OCI-LY3 (cell line): ENCODE measurements at regions not wholly inside any gene's neighbourhood (a gene's known extent, or its start where the extent isn't known, plus 50 kb on each side); places are given as distances from the start of the nearest gene placed in this dataset.
A peak's percentile ranks its signal among the peaks of the same experiment; 100 is the strongest.
"Not testable (repeated sequence)": the region's sequence is repeated elsewhere in the genome, so short reads cannot be mapped to it uniquely, and the experiment has no call there.

Source experiments
- H2AFZ ChIP-seq: fragments of 200-600, 300-600 bp; shearing (Covaris generic); 2 replicates; pipeline ENCODE4 v1.6.0; 2014; ENCODE audit warnings: antibody characterized with exemption, low read depth, low read length
- H3K27ac ChIP-seq: fragments of 200-600, 300-600 bp; sonication (generic); 2 replicates; pipeline ENCODE4 v1.5.1; 2014; ENCODE audit warnings: mild to moderate bottlenecking, low read length, moderate library complexity, mixed read lengths
- H3K27me3 ChIP-seq: fragments of 200-600, 300-600 bp; sonication (generic); 2 replicates; pipeline ENCODE4 v1.6.1; 2014; ENCODE audit warnings: low read depth, low read length, mixed read lengths
- H3K36me3 ChIP-seq: fragments of 200-600, 300-600 bp; sonication (generic); replicated peaks from 2 replicates; pipeline ENCODE3; 2014; ENCODE audit warnings: low read depth, low read length, mixed read lengths
- H3K4me1 ChIP-seq: fragments of 300-600, 200-600 bp; sonication (generic); 2 replicates; pipeline ENCODE4 v1.6.1; 2014; ENCODE audit warnings: low read length, mixed read lengths
- H3K4me2 ChIP-seq: fragments of 200-600, 300-600 bp; sonication (generic); 2 replicates; pipeline ENCODE4 v1.6.1; 2014; ENCODE audit warnings: low read length, mixed read lengths
- H3K4me3 ChIP-seq: fragments of 300-600, 200-600 bp; sonication (generic); 2 replicates; pipeline ENCODE4 v1.5.1; 2014; ENCODE audit warnings: antibody characterized with exemption, mild to moderate bottlenecking, low read length, moderate library complexity
- H3K79me2 ChIP-seq: fragments of 300-600, 200-600 bp; shearing (Covaris generic); 2 replicates; pipeline ENCODE4 v1.6.1; 2014; ENCODE audit warnings: mild to moderate bottlenecking, low read length, mixed read lengths
- H3K9ac ChIP-seq: fragments of 300-600, 200-600 bp; shearing (Covaris generic); 2 replicates; pipeline ENCODE4 v1.6.0; 2014; ENCODE audit warnings: mild to moderate bottlenecking, low read length, moderate library complexity
- H3K9me3 ChIP-seq: fragments of 200-600, 300-600 bp; shearing (Covaris generic); 2 replicates; pipeline ENCODE4 v1.6.1; 2014; ENCODE audit warnings: low read length, mixed read lengths; ENCODE audit not compliant: insufficient read depth
- H4K20me1 ChIP-seq: fragments of 200-600, 300-600 bp; sonication (generic); 2 replicates; pipeline ENCODE4 v1.6.1; 2016; ENCODE audit warnings: low read length, mixed read lengths; ENCODE audit not compliant: insufficient read depth
- EZH2phosphoT487 ChIP-seq: fragments of 200-600 bp; shearing (Covaris generic); IDR thresholded peaks from 2 replicates; pipeline ENCODE4 v1.6.1; 2018; ENCODE audit warnings: antibody characterized with exemption, mixed run types, low read depth
- TF ChIP-seq, protein P1 (sequence below): fragments of 200-600, 300-600 bp; sonication (generic); IDR thresholded peaks from 2 replicates; pipeline ENCODE4 v1.5.1; 2014; ENCODE audit warnings: antibody characterized with exemption, low read length, low read depth

DNA sequence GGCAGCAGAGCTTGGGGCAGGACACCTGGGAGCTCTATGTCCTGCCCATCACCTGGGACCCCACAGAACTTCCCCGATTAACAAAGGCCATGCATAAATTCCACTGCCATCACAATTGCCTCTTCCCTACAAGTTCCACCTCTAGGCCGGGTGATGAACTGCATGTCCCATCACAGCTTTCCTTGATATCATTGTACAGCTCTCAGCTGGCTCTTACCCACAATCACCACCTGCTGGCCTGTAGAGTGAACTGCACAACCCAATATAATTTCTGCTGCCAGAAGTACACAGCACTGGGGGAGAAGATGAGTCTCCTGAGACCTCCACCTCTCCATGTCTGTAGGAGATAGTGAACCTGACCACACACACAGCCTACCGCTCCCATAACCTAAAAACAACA, 285.0 kb upstream of the AADAT start:
- Histone ChIP-seq H3K27ac (no peak overlapping the region), H3K4me3 (no peak overlapping the region), H4K20me1 (no peaks in the 10 kb centered on the region), H3K27me3 (no peaks in the 10 kb centered on the region), H3K36me3 (peaks cover 5% of the 10 kb centered on the region), H3K4me2 (no peak overlapping the region), H3K4me1 (no peaks in the 10 kb centered on the region), H2AFZ (no peak overlapping the region), H3K79me2 (no peaks in the 10 kb centered on the region), H3K9me3 (no peaks in the 10 kb centered on the region), H3K9ac (no peak overlapping the region)
- no peak for TF ChIP-seq EZH2phosphoT487
- TF ChIP-seq, protein P1, sequence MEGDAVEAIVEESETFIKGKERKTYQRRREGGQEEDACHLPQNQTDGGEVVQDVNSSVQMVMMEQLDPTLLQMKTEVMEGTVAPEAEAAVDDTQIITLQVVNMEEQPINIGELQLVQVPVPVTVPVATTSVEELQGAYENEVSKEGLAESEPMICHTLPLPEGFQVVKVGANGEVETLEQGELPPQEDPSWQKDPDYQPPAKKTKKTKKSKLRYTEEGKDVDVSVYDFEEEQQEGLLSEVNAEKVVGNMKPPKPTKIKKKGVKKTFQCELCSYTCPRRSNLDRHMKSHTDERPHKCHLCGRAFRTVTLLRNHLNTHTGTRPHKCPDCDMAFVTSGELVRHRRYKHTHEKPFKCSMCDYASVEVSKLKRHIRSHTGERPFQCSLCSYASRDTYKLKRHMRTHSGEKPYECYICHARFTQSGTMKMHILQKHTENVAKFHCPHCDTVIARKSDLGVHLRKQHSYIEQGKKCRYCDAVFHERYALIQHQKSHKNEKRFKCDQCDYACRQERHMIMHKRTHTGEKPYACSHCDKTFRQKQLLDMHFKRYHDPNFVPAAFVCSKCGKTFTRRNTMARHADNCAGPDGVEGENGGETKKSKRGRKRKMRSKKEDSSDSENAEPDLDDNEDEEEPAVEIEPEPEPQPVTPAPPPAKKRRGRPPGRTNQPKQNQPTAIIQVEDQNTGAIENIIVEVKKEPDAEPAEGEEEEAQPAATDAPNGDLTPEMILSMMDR, result peak; percentile 83

DNA sequence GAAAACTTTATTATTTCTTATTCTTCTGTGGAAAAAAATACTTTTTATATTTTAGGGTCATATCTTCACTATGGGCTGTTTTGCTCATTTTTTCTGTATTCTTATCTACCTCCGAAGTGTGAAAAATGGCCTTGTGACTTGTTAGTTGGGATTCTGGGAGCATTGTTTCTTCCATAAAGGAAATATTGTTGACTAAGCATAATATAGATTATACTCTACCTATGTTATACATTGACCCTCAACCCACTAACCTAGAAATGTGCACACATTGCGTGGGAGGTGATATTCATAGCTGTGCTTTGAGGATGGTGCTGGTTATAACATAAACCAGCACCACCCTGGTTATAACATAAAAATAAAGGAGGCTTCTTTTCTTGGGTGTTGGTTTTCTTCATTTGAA, 259.2 kb upstream of the AADAT start:
- Histone ChIP-seq H4K20me1 (no peaks in the 10 kb centered on the region), H3K79me2 (no peaks in the 10 kb centered on the region), H2AFZ (no peak overlapping the region), H3K36me3 (no peaks in the 10 kb centered on the region), H3K4me2 (no peak overlapping the region), H3K9me3 (no peaks in the 10 kb centered on the region; the same call in 1 of the 2 replicates), H3K27ac (no peak overlapping the region), H3K4me1 (no peaks in the 10 kb centered on the region), H3K4me3 (no peak overlapping the region), H3K9ac (no peak overlapping the region), H3K27me3 (no peaks in the 10 kb centered on the region)
- TF ChIP-seq EZH2phosphoT487, result no peak
- TF ChIP-seq, protein P1, result no peak

DNA sequence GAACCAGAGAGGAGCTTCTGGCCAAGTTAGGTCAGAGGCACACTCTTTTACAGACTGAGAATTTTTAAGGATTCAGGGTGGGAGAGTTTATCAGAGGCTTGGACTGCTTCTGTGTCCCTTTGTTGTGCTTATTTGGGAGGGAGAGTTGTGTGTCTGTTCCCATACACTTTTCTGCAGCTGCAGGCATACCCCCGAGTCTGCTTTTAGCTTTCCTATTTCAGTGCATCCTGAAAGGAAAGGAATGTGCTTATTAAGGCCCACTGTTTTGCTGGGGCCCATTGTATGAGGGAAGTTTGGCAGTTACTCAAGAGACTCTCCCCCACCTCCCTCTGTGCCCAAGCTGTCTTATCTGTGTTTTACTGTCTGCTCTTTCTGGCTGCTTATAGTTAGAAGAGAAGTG, 257.4 kb upstream of the AADAT start:
- not testable (repeated sequence) for H3K79me2 ChIP-seq, H3K27ac ChIP-seq, H3K9ac ChIP-seq, H4K20me1 ChIP-seq, H3K4me3 ChIP-seq, H3K27me3 ChIP-seq, H2AFZ ChIP-seq, H3K36me3 ChIP-seq, H3K4me1 ChIP-seq, H3K9me3 ChIP-seq, H3K4me2 ChIP-seq

DNA sequence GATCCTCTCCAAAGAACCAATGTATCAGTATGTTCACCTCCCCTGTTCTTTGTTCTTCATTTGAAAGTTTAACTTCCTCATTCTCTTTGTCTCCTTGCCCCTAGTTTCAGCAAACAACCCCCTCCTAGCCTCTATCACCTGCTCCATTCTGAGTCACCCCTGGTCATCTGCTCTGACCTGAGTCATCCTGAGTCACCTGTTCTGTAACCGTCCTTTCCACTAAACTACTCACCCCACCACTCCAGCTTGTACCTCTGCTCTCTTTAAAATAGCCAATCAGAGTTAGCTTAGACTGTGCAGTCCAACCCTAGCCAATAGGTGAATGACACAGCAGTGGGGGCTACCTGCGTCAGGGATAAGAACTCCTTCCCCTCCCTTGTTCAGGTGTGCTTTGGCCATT, 249.8 kb upstream of the AADAT start:
- no peaks in the 10 kb centered on the region for H3K79me2 ChIP-seq
- H3K4me2 ChIP-seq, result no peak overlapping the region
- peaks cover 42% of the 10 kb centered on the region for H3K4me1 ChIP-seq
- peaks cover 51% of the 10 kb centered on the region for H3K9me3 ChIP-seq
- no peaks in the 10 kb centered on the region for H4K20me1 ChIP-seq
- no peak overlapping the region for H3K4me3 ChIP-seq
- H3K36me3 ChIP-seq, result peaks cover 43% of the 10 kb centered on the region
- H2AFZ ChIP-seq, result no peak overlapping the region
- no peak overlapping the region for H3K9ac ChIP-seq
- H3K27me3 ChIP-seq, result no peaks in the 10 kb centered on the region
- peak overlapping the region; percentile 84 for H3K27ac ChIP-seq
- no peak for TF ChIP-seq EZH2phosphoT487
- TF ChIP-seq, protein P1, result no peak

- Histone ChIP-seq H4K20me1 (no peaks in the 10 kb centered on the region), H3K79me2 (no peaks in the 10 kb centered on the region), H3K4me3 (peak overlapping the region; percentile 54), H3K9ac (peak overlapping the region; percentile 55), H3K4me1 (peaks cover 44% of the 10 kb centered on the region), H3K27me3 (no peaks in the 10 kb centered on the region), H3K4me2 (peak overlapping the region; percentile 67), H3K36me3 (peaks cover 37% of the 10 kb centered on the region), H3K27ac (peak overlapping the region; percentile 96), H2AFZ (peak overlapping the region; percentile 58; the same call in 1 of the 2 replicates), H3K9me3 (peaks cover 55% of the 10 kb centered on the region)
- no peak for TF ChIP-seq EZH2phosphoT487
- TF ChIP-seq, protein P1, result peak; percentile 11; the same call in 1 of the 2 replicates
Measured at GRCh38 chr4:170336238-170336775, 246.6 kb upstream of the AADAT start.
